Urinary bladder (tissue), 3 donors: ENCODE measurements at regions not wholly inside any gene's neighbourhood (a gene's known extent, or its start where the extent isn't known, plus 50 kb on each side); places are given as distances from the start of the nearest gene placed in this dataset.
"Not testable (repeated sequence)": the region's sequence is repeated elsewhere in the genome, so short reads cannot be mapped to it uniquely, and the experiment has no call there.

Experiments
- DNase-seq: peaks from one replicate; pipeline ENCODE4 v3.0.0-alpha.2; 2015; ENCODE audit errors: extremely low spot score
- H3K27ac ChIP-seq: one replicate; pipeline ENCODE4 v1.5.1; 2013; ENCODE audit warnings: low read depth, mild to moderate bottlenecking, moderate library complexity
- H3K36me3 ChIP-seq: one replicate; pipeline ENCODE4 v1.6.1; 2013; ENCODE audit warnings: mild to moderate bottlenecking, moderate library complexity; ENCODE audit not compliant: insufficient read depth
- H3K4me1 ChIP-seq: one replicate; pipeline ENCODE4 v1.6.1; 2013; ENCODE audit warnings: mild to moderate bottlenecking, moderate library complexity; ENCODE audit not compliant: insufficient read depth
- H3K4me3 ChIP-seq: one replicate; pipeline ENCODE4 v1.5.1; 2013; ENCODE audit warnings: low read depth, low read length
- WGBS: extraction: QIAGEN DNeasy Blood & Tissue Kit; methylation state at CpG from one replicate; pipeline ENCODE4 v1.1.7; 2013; 5-methylcytosine and 5-hydroxymethylcytosine counted together
- donor health status: healthy with polysubstance abuse.
- donor health status: healthy.

DNA sequence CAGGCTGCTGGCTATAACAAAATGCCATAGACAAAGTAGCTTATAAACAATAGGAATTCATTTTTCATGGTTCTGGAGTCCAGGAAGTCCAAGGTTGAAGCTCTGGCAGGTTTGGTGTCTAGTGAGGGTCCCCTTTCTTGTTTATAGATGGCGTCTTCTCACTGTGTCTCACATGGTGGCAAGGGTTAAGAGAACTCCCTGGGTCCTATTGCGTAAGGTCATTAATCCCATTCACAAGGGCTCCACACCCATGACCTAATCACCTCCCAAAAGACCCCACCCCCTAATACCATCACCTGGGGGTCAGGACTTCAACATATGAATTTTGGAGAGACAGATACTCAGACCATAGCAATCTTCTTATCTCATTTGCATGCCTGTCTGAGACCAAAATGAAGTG, 108.9 kb upstream of the USP25 start:
- Histone ChIP-seq H3K4me3 (no peak overlapping the region), H3K27ac (no peak overlapping the region), H3K4me1 (no peaks in the 10 kb centered on the region), H3K36me3 (no peaks in the 10 kb centered on the region)
- 97% methylated on average over 2 of the region's 2 CpGs for WGBS
- DNase-seq, result no peak

- no peak for DNase-seq
- 87% methylated on average over 2 of the region's 2 CpGs for WGBS
- Histone ChIP-seq H3K36me3 (no peaks in the 10 kb centered on the region), H3K4me3 (no peak overlapping the region), H3K27ac (no peak overlapping the region), H3K4me1 (no peaks in the 10 kb centered on the region)
These were observed 105.1 kb upstream of the USP25 start for GRCh38 chr21:15624646-15625045.

DNA sequence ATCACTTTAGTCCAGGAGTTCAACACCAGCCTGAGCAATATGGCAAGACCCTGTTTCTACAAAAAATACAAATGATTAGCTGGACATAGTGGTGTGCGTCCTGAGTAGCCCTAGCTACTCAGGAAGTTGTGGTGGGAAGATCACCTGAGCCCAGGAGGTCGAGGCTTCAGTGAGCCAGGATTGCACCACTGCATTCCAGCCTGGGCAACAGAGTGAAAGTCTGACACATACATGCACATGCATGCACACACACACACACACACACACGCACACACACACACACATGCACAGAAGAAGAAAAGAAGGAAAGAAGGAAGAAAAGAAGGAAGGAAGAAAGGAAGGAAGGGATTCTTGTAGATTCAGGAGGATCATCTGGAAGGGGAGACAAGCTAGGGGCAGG, 104.4 kb upstream of the USP25 start:
- H3K4me1 ChIP-seq, result no peaks in the 10 kb centered on the region
- H3K4me3 ChIP-seq, result no peak overlapping the region
- H3K36me3 ChIP-seq, result no peaks in the 10 kb centered on the region
- DNase-seq, result no peak
- 89% methylated on average over 3 of the region's 3 CpGs for WGBS
- H3K27ac ChIP-seq, result no peak overlapping the region

GRCh38 chr21:15626031-15626430, 103.8 kb upstream of the USP25 start:
- DNase-seq, result no peak
- no peaks in the 10 kb centered on the region for H3K36me3 ChIP-seq
- no peak overlapping the region for H3K4me3 ChIP-seq
- no peaks in the 10 kb centered on the region for H3K4me1 ChIP-seq
- no peak overlapping the region for H3K27ac ChIP-seq

DNA sequence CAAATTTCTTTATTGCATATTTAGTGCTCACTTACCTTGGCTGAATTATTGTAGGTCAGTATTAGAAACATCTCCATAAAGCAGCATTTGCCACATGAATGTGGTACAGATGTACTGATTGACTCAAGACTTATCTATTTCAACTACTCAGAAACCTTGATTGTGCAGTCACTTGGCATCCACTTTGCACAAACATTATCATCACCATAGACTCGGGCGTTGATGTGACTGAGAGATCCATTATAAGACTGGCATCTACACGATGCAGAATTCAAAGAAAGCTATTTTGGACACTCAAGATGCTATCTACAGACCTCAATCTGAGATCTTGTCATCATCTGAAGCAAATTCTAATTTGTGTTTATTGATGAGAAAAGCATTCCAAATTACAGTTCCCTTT, 102.8 kb upstream of the USP25 start:
- 74% methylated on average over 3 of the region's 3 CpGs for WGBS
- Histone ChIP-seq H3K27ac (no peak overlapping the region), H3K36me3 (no peaks in the 10 kb centered on the region), H3K4me3 (no peak overlapping the region), H3K4me1 (no peaks in the 10 kb centered on the region)
- DNase-seq, result no peak

GRCh38 chr21:15627823-15628222, 102.0 kb upstream of the USP25 start:
- 39% methylated on average over 7 of the region's 7 CpGs for WGBS
- no peaks in the 10 kb centered on the region for H3K36me3 ChIP-seq
- DNase-seq, result no peak
- H3K4me3 ChIP-seq, result no peak overlapping the region
- no peaks in the 10 kb centered on the region for H3K4me1 ChIP-seq
- no peak overlapping the region for H3K27ac ChIP-seq

GRCh38 chr21:15631342-15631741, 98.4 kb upstream of the USP25 start:
- H3K36me3 ChIP-seq, result no peaks in the 10 kb centered on the region
- no peak for DNase-seq
- no peak overlapping the region for H3K27ac ChIP-seq
- WGBS, result 10% methylated on average over 2 of the region's 2 CpGs
- no peaks in the 10 kb centered on the region for H3K4me1 ChIP-seq
- no peak overlapping the region for H3K4me3 ChIP-seq

- not testable (repeated sequence) for H3K4me3 ChIP-seq
These were observed 95.2 kb upstream of the USP25 start for GRCh38 chr21:15634541-15634940.

GRCh38 chr21:15638856-15639549, 90.8 kb upstream of the USP25 start:
- 67% methylated on average over 8 of the region's 8 CpGs for WGBS
- no peak for DNase-seq
- Histone ChIP-seq H3K4me3 (no peak overlapping the region), H3K36me3 (no peaks in the 10 kb centered on the region), H3K27ac (no peak overlapping the region), H3K4me1 (no peaks in the 10 kb centered on the region)

More at GRCh38 chr21:15634541-15634940, 95.2 kb upstream of the USP25 start:
- WGBS, result 83% methylated on average over 5 of the region's 5 CpGs
- not testable (repeated sequence) for H3K27ac ChIP-seq, H3K36me3 ChIP-seq, DNase-seq, H3K4me1 ChIP-seq

- not testable (repeated sequence) for H3K4me3 ChIP-seq, DNase-seq, H3K27ac ChIP-seq, H3K4me1 ChIP-seq, H3K36me3 ChIP-seq
- WGBS, result 89% methylated on average over 3 of the region's 3 CpGs
These were observed 89.7 kb upstream of the USP25 start for GRCh38 chr21:15640113-15640512.

DNA sequence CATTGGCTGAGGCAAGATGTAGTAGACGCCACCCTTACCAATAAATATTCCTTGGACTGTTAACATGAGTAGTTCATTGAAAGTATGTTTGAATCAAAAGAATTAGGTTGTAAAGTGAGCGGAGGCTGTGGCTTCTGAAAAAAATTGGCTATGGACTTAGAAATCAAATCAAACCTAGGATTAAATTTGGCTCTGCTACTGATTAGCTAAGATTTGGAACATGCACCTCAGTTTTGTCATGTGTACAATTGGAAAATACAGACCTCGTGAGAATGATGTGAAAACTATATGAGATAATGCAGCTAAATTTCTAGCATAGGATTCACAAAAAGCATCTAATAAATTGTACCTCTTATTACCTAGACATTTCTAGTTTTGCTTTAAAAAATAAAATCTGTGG, 85.3 kb upstream of the USP25 start:
- Histone ChIP-seq H3K4me3 (no peak overlapping the region), H3K4me1 (no peaks in the 10 kb centered on the region), H3K36me3 (no peaks in the 10 kb centered on the region), H3K27ac (no peak overlapping the region)
- WGBS, result 73% methylated on average over 3 of the region's 3 CpGs
- no peak for DNase-seq

DNA sequence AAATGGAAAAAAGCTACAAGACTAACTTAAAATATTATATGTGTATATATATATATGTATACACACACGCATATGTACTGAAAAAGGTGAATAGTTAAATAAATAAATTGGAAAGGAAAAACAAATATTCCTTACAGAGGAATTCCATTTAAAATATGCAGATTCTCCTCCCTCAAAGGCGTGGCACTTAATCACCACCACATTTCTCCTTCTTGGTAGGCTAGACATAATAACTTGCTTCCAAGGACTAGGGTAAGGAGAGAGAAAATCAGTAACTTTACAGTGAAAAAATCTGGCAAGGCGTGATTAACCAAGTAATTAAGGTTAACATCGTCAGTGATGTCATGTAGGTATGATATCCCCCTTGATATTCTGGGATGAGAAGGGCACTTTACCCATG, 84.0 kb upstream of the USP25 start:
- Histone ChIP-seq H3K27ac (no peak overlapping the region), H3K36me3 (no peaks in the 10 kb centered on the region), H3K4me1 (no peaks in the 10 kb centered on the region), H3K4me3 (no peak overlapping the region)
- 74% methylated on average over 4 of the region's 4 CpGs for WGBS
- no peak for DNase-seq

GRCh38 chr21:15650735-15651134, 79.0 kb upstream of the USP25 start:
- no peak overlapping the region for H3K4me3 ChIP-seq
- no peaks in the 10 kb centered on the region for H3K4me1 ChIP-seq
- H3K36me3 ChIP-seq, result no peaks in the 10 kb centered on the region
- DNase-seq, result no peak
- no peak overlapping the region for H3K27ac ChIP-seq
- WGBS, result 84% methylated on average over 3 of the region's 3 CpGs

DNA sequence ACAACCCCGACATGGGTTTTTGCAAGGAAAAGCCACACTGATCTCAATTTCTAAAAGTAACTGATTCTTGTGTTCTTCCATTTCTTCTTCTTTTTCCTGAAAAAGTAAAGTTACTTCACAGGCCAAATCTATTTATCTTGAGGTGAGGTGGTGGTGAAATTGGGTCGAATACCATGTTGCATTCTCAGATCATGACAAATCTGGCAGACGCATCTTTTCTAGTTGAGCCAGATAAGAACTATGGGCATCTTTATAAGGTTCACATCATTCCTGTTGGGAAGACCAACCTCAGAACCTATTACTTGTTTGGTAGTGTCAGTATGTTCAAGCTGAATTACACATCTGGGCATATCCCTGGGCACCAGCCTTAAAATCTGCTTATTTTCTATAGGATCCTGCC, 78.6 kb upstream of the USP25 start:
- DNase-seq, result no peak

GRCh38 chr21:15653710-15654109, 76.1 kb upstream of the USP25 start:
- Histone ChIP-seq H3K4me1 (no peaks in the 10 kb centered on the region), H3K36me3 (no peaks in the 10 kb centered on the region), H3K4me3 (no peak overlapping the region), H3K27ac (no peak overlapping the region)
- DNase-seq, result no peak
- 35% methylated on average over 2 of the region's 2 CpGs for WGBS

More for the DNA sequence above, 78.6 kb upstream of the USP25 start:
- Histone ChIP-seq H3K4me3 (no peak overlapping the region), H3K4me1 (no peaks in the 10 kb centered on the region), H3K36me3 (no peaks in the 10 kb centered on the region), H3K27ac (no peak overlapping the region)
- 81% methylated on average over 3 of the region's 3 CpGs for WGBS
